IMR-90 (cell line): ENCODE measurements at regions not wholly inside any gene's neighbourhood (a gene's known extent, or its start where the extent isn't known, plus 50 kb on each side); places are given as distances from the start of the nearest gene placed in this dataset.

Source experiments
- ATAC-seq: fragments of 200-7000 bp; cut with Tn5 transposase; 2 replicates; pipeline ENCODE4 v1.9.1; 2020; ENCODE audit warnings: low read depth, mild to moderate bottlenecking, moderate library complexity
- BruUV-seq: library from RNA; stranded (reverse); fragments of 400-500 nt; replicated peaks from 2 replicates; lab custom pipeline; 2021; lab: Mats Ljungman, UMichigan
- CTCF ChIA-PET: fragments of 300-600 bp; formaldehyde crosslinking; extraction: SDS; loops from one replicate; lab custom pipeline; 2021; ENCODE audit warnings: antibody characterized with exemption; lab: Yijun Ruan, JAX
- POLR2A ChIA-PET: fragments of 300-600 bp; sonication (Branson Sonifier 250); formaldehyde crosslinking; loops from one replicate; lab custom pipeline; 2022; ENCODE audit warnings: antibody characterized with exemption; ENCODE audit not compliant: unreplicated experiment; lab: Charles Lee
- DNase-seq: peaks from one replicate; pipeline ENCODE4 v3.0.0; 2013
- H2AFZ ChIP-seq: replicated peaks from 2 replicates; pipeline ENCODE3; 2013; ENCODE audit warnings: low read length, mild to moderate bottlenecking; ENCODE audit not compliant: poor library complexity
- H2AK5ac ChIP-seq: 2 replicates; pipeline ENCODE4 v1.6.1; 2013; ENCODE audit warnings: low read depth, low read length, inconsistent platforms
- H2AK9ac ChIP-seq: replicated peaks from 2 replicates; pipeline ENCODE3; 2013; ENCODE audit warnings: mild to moderate bottlenecking, low read depth, low read length, moderate library complexity; ENCODE audit not compliant: poor library complexity
- H2BK120ac ChIP-seq: 2 replicates; pipeline ENCODE4 v1.6.1; 2013; ENCODE audit warnings: low read depth, low read length, inconsistent platforms
- H2BK15ac ChIP-seq: 3 replicates; pipeline ENCODE4 v1.6.1; 2013; ENCODE audit warnings: low read depth, low read length, inconsistent platforms
- H2BK20ac ChIP-seq: 2 replicates; pipeline ENCODE4 v1.6.1; 2013; ENCODE audit warnings: low read depth, mild to moderate bottlenecking, inconsistent platforms, low read length, moderate library complexity
- H2BK5ac ChIP-seq: 2 replicates; pipeline ENCODE4 v1.6.1; 2013; ENCODE audit warnings: mild to moderate bottlenecking, low read depth, low read length, inconsistent platforms; ENCODE audit not compliant: poor library complexity, severe bottlenecking
- H3K14ac ChIP-seq: replicated peaks from 2 replicates; pipeline ENCODE4 v1.6.1; 2013; ENCODE audit warnings: low read depth, low read length, inconsistent platforms
- H3K18ac ChIP-seq: 2 replicates; pipeline ENCODE4 v1.6.1; 2013; ENCODE audit warnings: low read depth, low read length, control low read depth
- H3K23ac ChIP-seq: 2 replicates; pipeline ENCODE4 v1.6.1; 2013; ENCODE audit warnings: low read depth, low read length, inconsistent platforms
- H3K27ac ChIP-seq: 2 replicates; pipeline ENCODE4 v1.5.1; 2013; ENCODE audit warnings: mild to moderate bottlenecking, control low read depth, low read length; ENCODE audit not compliant: insufficient read depth
- H3K27me3 ChIP-seq: 2 replicates; pipeline ENCODE4 v1.6.1; 2013; ENCODE audit warnings: low read length; ENCODE audit not compliant: control insufficient read depth, insufficient read depth
- H3K36me3 ChIP-seq: 2 replicates; pipeline ENCODE4 v1.6.1; 2013; ENCODE audit warnings: low read length, mixed read lengths; ENCODE audit not compliant: control insufficient read depth, insufficient read depth
- H3K4ac ChIP-seq: 2 replicates; pipeline ENCODE4 v1.6.1; 2013; ENCODE audit warnings: low read depth, low read length, inconsistent platforms
- H3K4me1 ChIP-seq: 2 replicates; pipeline ENCODE4 v1.6.1; 2013; ENCODE audit warnings: low read length, mixed read lengths; ENCODE audit not compliant: control insufficient read depth, insufficient read depth
- H3K4me2 ChIP-seq: 2 replicates; pipeline ENCODE4 v1.6.1; 2013; ENCODE audit warnings: low read depth, mild to moderate bottlenecking, control low read depth, low read length, moderate library complexity
- H3K4me3 ChIP-seq: 2 replicates; pipeline ENCODE4 v1.5.1; 2013; ENCODE audit warnings: low read depth, mild to moderate bottlenecking, control low read depth, low read length, moderate library complexity; ENCODE audit not compliant: insufficient read depth
- H3K56ac ChIP-seq: 2 replicates; pipeline ENCODE4 v1.6.1; 2013; ENCODE audit warnings: low read length, inconsistent platforms; ENCODE audit not compliant: insufficient read depth; ENCODE audit errors: extremely low read depth
- H3K79me1 ChIP-seq, 2 experiments: 2 replicates each; pipeline ENCODE4 v1.6.1; 2013; ENCODE audit warnings: low read length in 2 of 2, inconsistent platforms in 1 of 2, low read depth in 1 of 2
- H3K9ac ChIP-seq: 2 replicates; pipeline ENCODE4 v1.6.1; 2013; ENCODE audit warnings: low read depth, low read length, control low read depth
- H3K9me1 ChIP-seq: 2 replicates; pipeline ENCODE4 v1.6.1; 2013; ENCODE audit warnings: low read length, inconsistent platforms; ENCODE audit not compliant: insufficient read depth
- H3K9me3 ChIP-seq: 2 replicates; pipeline ENCODE4 v1.6.1; 2013; ENCODE audit warnings: low read length; ENCODE audit not compliant: control insufficient read depth, insufficient read depth
- H4K20me1 ChIP-seq: 2 replicates; pipeline ENCODE4 v1.6.1; 2013; ENCODE audit warnings: low read length, inconsistent platforms; ENCODE audit not compliant: insufficient read depth
- H4K5ac ChIP-seq: 2 replicates; pipeline ENCODE4 v1.6.1; 2013; ENCODE audit warnings: mild to moderate bottlenecking, low read depth, low read length, control low read depth
- H4K8ac ChIP-seq, 2 experiments: 2 replicates each; pipeline ENCODE4 v1.6.1; 2013; ENCODE audit warnings: low read depth in 2 of 2, low read length in 2 of 2, control low read depth in 1 of 2, inconsistent platforms in 1 of 2
- H4K91ac ChIP-seq: 2 replicates; pipeline ENCODE4 v1.6.1; 2013; ENCODE audit warnings: low read depth, low read length, inconsistent platforms; ENCODE audit not compliant: insufficient read depth
- BHLHE40 ChIP-seq: fragments of 150-350 bp; IDR thresholded peaks from 2 replicates; pipeline ENCODE4 v1.6.1; 2016; ENCODE audit warnings: mild to moderate bottlenecking, low read depth, low read length
- MAFK ChIP-seq: IDR thresholded peaks from 2 replicates; pipeline ENCODE4 v1.6.1; 2012; ENCODE audit warnings: low read depth, low read length, improper control_type of control experiment
- POLR2A ChIP-seq: IDR thresholded peaks from 2 replicates; pipeline ENCODE4 v1.6.1; 2012; ENCODE audit warnings: mild to moderate bottlenecking, low read depth, low read length
- RFX5 ChIP-seq: IDR thresholded peaks from 2 replicates; pipeline ENCODE4 v1.8.0; 2012; ENCODE audit warnings: low read depth, mild to moderate bottlenecking, low read length, moderate library complexity
- WGBS, 2 experiments: methylation state at CpG; one replicate each; pipeline versions ENCODE4 v1.1.5 to v1.1.7; 2013; ENCODE audit warnings: missing lambda C conversion rate in 2 of 2; ENCODE audit not compliant: insufficient read length in 1 of 2; ENCODE audit errors: extremely low coverage in 2 of 2; 5-methylcytosine and 5-hydroxymethylcytosine counted together
- dilution Hi-C: fragments of 300-500 bp; cut with HindIII; formaldehyde crosslinking; loops from one replicate; pipeline ENCODE4 v1.14.3; 2018; ENCODE audit warnings: low sequenced_read_pairs; ENCODE audit not compliant: unreplicated experiment
- in situ Hi-C: fragments of 300-500 bp; cut with MboI; formaldehyde crosslinking; loops from 3 replicates; pipeline ENCODE4 v1.14.3; 2019; ENCODE audit warnings: low sequenced_read_pairs, inconsistent platforms, mixed read lengths
- intact Hi-C: fragments of 100-400 bp; cut with micrococcal nuclease; formaldehyde crosslinking; loops from 2 replicates; pipeline ENCODE4 v1.10.0; 2022
- TF ChIP-seq, protein P1 (sequence below): fragments of 150-350 bp; IDR thresholded peaks from 2 replicates; pipeline ENCODE4 v1.6.1; 2017; ENCODE audit warnings: mild to moderate bottlenecking, antibody characterized with exemption, low read length, low read depth
- TF ChIP-seq, protein P2 (sequence below): conservative IDR thresholded peaks from 2 replicates; pipeline ENCODE4 v1.5.1; 2012; ENCODE audit warnings: mild to moderate bottlenecking, low read depth, low read length, improper control_type of control experiment
- TF ChIP-seq, protein P3 (sequence below): fragments of 150-350 bp; IDR thresholded peaks from 2 replicates; pipeline ENCODE4 v1.6.1; 2016; ENCODE audit warnings: low read depth, mild to moderate bottlenecking, low read length, moderate library complexity, borderline replicate concordance

DNA sequence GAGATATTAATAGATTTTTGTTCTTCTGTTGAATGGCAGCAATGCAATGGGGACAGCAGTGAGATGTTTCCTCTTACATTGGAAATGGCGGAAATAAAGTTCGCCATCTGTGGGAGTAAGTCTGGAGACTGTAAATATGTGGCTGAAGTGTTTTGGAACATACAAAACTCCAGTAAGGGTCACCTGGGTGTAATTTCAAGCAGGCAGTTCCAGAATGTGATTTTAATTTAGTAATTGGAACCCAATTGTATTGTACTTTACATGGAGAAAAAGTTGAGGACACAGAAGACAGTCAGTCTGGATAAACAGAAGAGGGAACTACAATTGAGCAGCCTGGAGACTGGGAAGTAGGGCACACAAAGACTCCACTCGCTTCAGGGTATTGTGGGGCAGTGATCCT lies 108.6 kb downstream of the NTMT2 start:
- Histone ChIP-seq H3K9ac (no peak overlapping the region), H2AK9ac (no peak overlapping the region), H3K36me3 (no peaks in the 10 kb centered on the region), H3K4ac (no peak overlapping the region), H3K9me1 (no peaks in the 10 kb centered on the region), H3K14ac (no peak overlapping the region), H4K91ac (no peak overlapping the region), H4K20me1 (no peaks in the 10 kb centered on the region), H2BK20ac (no peak overlapping the region), H2AK5ac (no peak overlapping the region), H2BK120ac (no peak overlapping the region), H2BK15ac (no peak overlapping the region), H3K79me1 (no peaks in the 10 kb centered on the region), H3K18ac (no peak overlapping the region), H4K5ac (no peak overlapping the region), H3K27ac (no peak overlapping the region), H3K4me2 (no peak overlapping the region), H3K9me3 (peaks cover 3% of the 10 kb centered on the region; the same call in 1 of the 2 replicates), H3K23ac (no peak overlapping the region), H3K4me3 (no peak overlapping the region), H4K8ac (no peak overlapping the region), H2BK5ac (no peak overlapping the region), H3K4me1 (no peaks in the 10 kb centered on the region), H3K56ac (no peak overlapping the region), H2AFZ (no peak overlapping the region), H3K27me3 (no peaks in the 10 kb centered on the region)
- WGBS, 2 experiments = 100% methylated on average over 2 of the region's 3 CpGs; no CpG with 5 or more reads in 1 of the 2 experiments
- ATAC-seq = no peak
- no peak for DNase-seq
- CTCF ChIA-PET = no interaction called here
- no TSS peak for BruUV-seq
- dilution Hi-C loops (no loop called here), in situ Hi-C loops (no loop called here), intact Hi-C loops (no loop called here)
- TF ChIP-seq MAFK (no peak), RFX5 (no peak), BHLHE40 (no peak), POLR2A (no peak)
- TF ChIP-seq, protein P1, sequence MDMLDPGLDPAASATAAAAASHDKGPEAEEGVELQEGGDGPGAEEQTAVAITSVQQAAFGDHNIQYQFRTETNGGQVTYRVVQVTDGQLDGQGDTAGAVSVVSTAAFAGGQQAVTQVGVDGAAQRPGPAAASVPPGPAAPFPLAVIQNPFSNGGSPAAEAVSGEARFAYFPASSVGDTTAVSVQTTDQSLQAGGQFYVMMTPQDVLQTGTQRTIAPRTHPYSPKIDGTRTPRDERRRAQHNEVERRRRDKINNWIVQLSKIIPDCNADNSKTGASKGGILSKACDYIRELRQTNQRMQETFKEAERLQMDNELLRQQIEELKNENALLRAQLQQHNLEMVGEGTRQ = no peak
- TF ChIP-seq, protein P2, sequence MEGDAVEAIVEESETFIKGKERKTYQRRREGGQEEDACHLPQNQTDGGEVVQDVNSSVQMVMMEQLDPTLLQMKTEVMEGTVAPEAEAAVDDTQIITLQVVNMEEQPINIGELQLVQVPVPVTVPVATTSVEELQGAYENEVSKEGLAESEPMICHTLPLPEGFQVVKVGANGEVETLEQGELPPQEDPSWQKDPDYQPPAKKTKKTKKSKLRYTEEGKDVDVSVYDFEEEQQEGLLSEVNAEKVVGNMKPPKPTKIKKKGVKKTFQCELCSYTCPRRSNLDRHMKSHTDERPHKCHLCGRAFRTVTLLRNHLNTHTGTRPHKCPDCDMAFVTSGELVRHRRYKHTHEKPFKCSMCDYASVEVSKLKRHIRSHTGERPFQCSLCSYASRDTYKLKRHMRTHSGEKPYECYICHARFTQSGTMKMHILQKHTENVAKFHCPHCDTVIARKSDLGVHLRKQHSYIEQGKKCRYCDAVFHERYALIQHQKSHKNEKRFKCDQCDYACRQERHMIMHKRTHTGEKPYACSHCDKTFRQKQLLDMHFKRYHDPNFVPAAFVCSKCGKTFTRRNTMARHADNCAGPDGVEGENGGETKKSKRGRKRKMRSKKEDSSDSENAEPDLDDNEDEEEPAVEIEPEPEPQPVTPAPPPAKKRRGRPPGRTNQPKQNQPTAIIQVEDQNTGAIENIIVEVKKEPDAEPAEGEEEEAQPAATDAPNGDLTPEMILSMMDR = no peak
- TF ChIP-seq, protein P3, sequence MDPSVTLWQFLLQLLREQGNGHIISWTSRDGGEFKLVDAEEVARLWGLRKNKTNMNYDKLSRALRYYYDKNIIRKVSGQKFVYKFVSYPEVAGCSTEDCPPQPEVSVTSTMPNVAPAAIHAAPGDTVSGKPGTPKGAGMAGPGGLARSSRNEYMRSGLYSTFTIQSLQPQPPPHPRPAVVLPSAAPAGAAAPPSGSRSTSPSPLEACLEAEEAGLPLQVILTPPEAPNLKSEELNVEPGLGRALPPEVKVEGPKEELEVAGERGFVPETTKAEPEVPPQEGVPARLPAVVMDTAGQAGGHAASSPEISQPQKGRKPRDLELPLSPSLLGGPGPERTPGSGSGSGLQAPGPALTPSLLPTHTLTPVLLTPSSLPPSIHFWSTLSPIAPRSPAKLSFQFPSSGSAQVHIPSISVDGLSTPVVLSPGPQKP = no peak
- POLR2A ChIA-PET = no interaction called here
